A673 (cell line): ENCODE measurements at regions not wholly inside any gene's neighbourhood (a gene's known extent, or its start where the extent isn't known, plus 50 kb on each side); places are given as distances from the start of the nearest gene placed in this dataset.

Source experiments
- EZH2 ChIP-seq: fragments of 200-600 bp; sonication (generic); IDR thresholded peaks from 2 replicates; pipeline ENCODE4 v1.6.1; 2017; ENCODE audit warnings: borderline replicate concordance, low read depth, mild to moderate bottlenecking, mixed read lengths, antibody characterized with exemption, low read length; ENCODE audit not compliant: poor library complexity, severe bottlenecking
- TF ChIP-seq, protein P1 (sequence below): fragments of 300-800, 200-600 bp; sonication (generic); conservative IDR thresholded peaks from 2 replicates; pipeline ENCODE4 v1.5.1; 2017; ENCODE audit warnings: low read depth, mild to moderate bottlenecking, antibody characterized with exemption, low read length, moderate library complexity, mixed read lengths

DNA sequence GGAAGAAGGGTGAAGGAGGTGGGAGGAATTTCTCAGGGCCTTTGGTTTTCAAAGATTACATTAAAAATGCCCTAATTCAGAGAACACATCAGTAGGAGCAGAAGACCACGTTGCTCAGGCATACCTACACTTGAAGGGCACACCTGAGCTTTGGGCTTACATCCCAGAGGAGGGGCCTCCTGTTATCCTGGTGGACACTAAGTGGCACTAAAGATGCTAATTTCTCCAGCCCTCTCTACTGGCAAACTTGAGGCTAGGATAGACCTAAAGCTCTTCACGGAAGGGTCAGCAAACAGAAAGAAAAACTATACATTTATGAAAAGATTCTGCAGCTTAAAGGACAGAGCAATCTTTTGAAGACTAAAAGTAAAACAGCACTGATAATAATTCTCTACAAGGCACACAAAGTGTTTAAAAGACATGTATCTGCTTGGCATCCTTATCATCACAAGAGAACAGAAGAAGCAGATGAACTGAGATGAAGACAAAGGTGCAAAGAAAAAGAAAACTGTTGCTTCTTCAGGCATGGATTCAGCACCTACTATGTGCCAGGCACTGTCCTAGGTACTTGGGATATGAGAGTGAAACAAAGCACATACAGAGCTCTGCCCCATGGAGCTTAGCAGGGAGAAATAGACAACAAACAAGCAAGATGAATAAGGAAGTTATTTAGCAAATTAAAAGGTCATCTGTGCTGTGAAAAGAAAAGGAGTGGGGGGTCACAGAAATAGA lies 137.5 kb downstream of the NUAK1 start:
- no peak for TF ChIP-seq EZH2
- TF ChIP-seq, protein P1, sequence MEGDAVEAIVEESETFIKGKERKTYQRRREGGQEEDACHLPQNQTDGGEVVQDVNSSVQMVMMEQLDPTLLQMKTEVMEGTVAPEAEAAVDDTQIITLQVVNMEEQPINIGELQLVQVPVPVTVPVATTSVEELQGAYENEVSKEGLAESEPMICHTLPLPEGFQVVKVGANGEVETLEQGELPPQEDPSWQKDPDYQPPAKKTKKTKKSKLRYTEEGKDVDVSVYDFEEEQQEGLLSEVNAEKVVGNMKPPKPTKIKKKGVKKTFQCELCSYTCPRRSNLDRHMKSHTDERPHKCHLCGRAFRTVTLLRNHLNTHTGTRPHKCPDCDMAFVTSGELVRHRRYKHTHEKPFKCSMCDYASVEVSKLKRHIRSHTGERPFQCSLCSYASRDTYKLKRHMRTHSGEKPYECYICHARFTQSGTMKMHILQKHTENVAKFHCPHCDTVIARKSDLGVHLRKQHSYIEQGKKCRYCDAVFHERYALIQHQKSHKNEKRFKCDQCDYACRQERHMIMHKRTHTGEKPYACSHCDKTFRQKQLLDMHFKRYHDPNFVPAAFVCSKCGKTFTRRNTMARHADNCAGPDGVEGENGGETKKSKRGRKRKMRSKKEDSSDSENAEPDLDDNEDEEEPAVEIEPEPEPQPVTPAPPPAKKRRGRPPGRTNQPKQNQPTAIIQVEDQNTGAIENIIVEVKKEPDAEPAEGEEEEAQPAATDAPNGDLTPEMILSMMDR = no peak
